ENCODE measurements at regions not wholly inside any gene's neighbourhood (a gene's known extent, or its start where the extent isn't known, plus 50 kb on each side); places are given as distances from the start of the nearest gene placed in this dataset.

DNA sequence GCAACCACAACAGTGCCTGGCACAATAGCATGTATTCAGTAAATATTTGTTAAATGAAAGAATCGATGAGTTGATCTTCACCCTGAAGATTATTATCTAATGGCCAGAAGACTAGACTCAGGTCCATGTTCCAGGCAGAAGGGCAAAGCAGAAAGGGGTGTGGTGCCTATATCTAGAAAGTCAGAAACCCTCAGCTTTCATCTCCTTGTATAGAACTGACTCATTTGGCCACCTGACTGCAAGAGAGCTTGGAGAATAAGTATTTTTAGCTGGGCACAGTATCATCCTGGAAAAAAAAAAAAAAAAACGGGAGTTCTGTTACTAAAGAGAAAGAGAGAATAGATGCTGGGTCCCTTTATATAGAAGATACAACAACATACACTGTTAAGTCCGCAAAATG lies 69.7 kb upstream of the SPRED1 start:
- H3K4me3 ChIP-seq (ENCODE audit: low read depth in 1 of 2, low read length in 1 of 2): no peak overlapping the region
- no peaks in the 10 kb centered on the region for H3K27me3 ChIP-seq
- H3K27ac ChIP-seq: no peak overlapping the region
- H3K9me3 ChIP-seq: no peaks in the 10 kb centered on the region
- no peak for TF ChIP-seq CTCF (IDR thresholded peaks at IDR 0.05)
- H3K4me1 ChIP-seq (ENCODE audit: control insufficient read depth in 1 of 2, insufficient read depth in 1 of 2, low read depth in 1 of 2, low read length in 1 of 2): no peaks in the 10 kb centered on the region
- no peaks in the 10 kb centered on the region for H3K36me3 ChIP-seq

GRCh38 chr15:38186507-38186906 lies 66.1 kb upstream of the SPRED1 start:
- Histone ChIP-seq H3K27ac (no peak overlapping the region), H3K27me3 (no peaks in the 10 kb centered on the region), H3K36me3 (no peaks in the 10 kb centered on the region), H3K9me3 (no peaks in the 10 kb centered on the region), H3K4me3 (ENCODE audit: low read depth in 1 of 2, low read length in 1 of 2) (no peak overlapping the region), H3K4me1 (ENCODE audit: control insufficient read depth in 1 of 2, insufficient read depth in 1 of 2, low read depth in 1 of 2, low read length in 1 of 2) (no peaks in the 10 kb centered on the region)
- no peak for TF ChIP-seq CTCF (IDR thresholded peaks at IDR 0.05)

DNA sequence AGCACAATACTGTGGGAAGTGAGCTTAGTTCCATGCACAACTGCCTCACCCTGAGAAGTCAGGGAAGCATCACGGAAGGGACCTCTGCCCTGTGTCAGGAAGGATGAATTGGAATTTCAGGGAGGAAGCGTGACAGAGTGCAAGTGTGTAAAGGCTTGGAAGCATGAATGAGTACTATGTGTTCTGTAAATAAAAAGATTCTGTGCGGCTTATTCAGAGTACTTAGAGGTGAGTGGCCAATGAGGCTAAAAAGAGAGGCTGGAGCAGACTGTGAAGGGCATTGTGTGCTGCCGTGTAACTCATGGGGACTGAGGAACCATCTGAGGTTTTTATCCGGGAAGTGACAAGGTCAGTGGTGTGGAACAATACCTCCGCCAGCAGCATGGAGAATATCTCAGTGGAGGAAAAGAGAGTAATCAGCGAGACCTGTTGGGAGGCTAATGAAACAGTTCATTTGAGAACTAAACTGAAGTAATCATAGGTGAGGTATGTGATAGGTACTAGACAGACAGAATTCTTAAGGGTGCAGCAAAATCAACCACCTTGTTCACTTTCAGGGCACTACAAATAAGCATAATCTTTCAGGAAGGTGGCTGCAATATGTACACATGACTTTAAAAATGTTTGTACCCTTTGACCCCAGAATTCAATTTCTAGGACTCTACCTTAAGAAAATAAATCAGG lies 64.9 kb upstream of the SPRED1 start:
- H3K27me3 ChIP-seq: no peaks in the 10 kb centered on the region
- H3K27ac ChIP-seq: no peak overlapping the region
- no peaks in the 10 kb centered on the region for H3K4me1 ChIP-seq (ENCODE audit: control insufficient read depth in 1 of 2, insufficient read depth in 1 of 2, low read depth in 1 of 2, low read length in 1 of 2)
- no peaks in the 10 kb centered on the region for H3K36me3 ChIP-seq
- H3K4me3 ChIP-seq (ENCODE audit: low read depth in 1 of 2, low read length in 1 of 2): no peak overlapping the region
- no peaks in the 10 kb centered on the region for H3K9me3 ChIP-seq
- TF ChIP-seq CTCF (IDR thresholded peaks at IDR 0.05): no peak

- Histone ChIP-seq H3K4me3 (ENCODE audit: low read depth in 1 of 2, low read length in 1 of 2) (no peak overlapping the region), H3K36me3 (no peaks in the 10 kb centered on the region), H3K9me3 (no peaks in the 10 kb centered on the region), H3K4me1 (ENCODE audit: control insufficient read depth in 1 of 2, insufficient read depth in 1 of 2, low read depth in 1 of 2, low read length in 1 of 2) (no peaks in the 10 kb centered on the region), H3K27me3 (no peaks in the 10 kb centered on the region), H3K27ac (no peak overlapping the region)
- no peak for TF ChIP-seq CTCF (IDR thresholded peaks at IDR 0.05)
Measured at GRCh38 chr15:38189671-38190295, 62.9 kb upstream of the SPRED1 start.

DNA sequence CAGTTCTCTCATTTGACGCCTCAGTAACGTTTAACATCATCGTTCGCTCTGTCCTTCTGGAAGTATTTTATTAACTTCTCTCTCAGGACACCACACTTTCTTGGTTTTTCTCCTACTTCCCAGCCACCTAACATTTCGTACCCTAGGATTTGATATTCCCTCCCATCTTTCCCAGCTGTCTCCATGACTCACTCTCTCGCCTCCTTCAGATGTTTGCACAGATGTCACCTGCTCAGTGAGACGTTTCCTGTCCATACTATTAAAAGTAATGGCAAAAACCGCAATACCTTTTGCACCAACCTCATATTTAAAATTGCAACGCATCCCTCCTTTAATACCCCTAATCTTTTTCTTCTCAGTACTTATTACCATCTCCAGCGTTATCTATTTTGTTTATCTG lies 62.1 kb upstream of the SPRED1 start:
- H3K36me3 ChIP-seq: no peaks in the 10 kb centered on the region
- no peaks in the 10 kb centered on the region for H3K4me1 ChIP-seq (ENCODE audit: control insufficient read depth in 1 of 2, insufficient read depth in 1 of 2, low read depth in 1 of 2, low read length in 1 of 2)
- H3K27ac ChIP-seq: no peak overlapping the region
- H3K9me3 ChIP-seq: no peaks in the 10 kb centered on the region
- no peak overlapping the region for H3K4me3 ChIP-seq (ENCODE audit: low read depth in 1 of 2, low read length in 1 of 2)
- TF ChIP-seq CTCF (IDR thresholded peaks at IDR 0.05): no peak
- no peaks in the 10 kb centered on the region for H3K27me3 ChIP-seq

All from neutrophil (primary cell).